GM12874 (cell line): ENCODE measurements at regions not wholly inside any gene's neighbourhood (a gene's known extent, or its start where the extent isn't known, plus 50 kb on each side); places are given as distances from the start of the nearest gene placed in this dataset.

Experiments
- TF ChIP-seq, protein P1 (sequence below): IDR thresholded peaks from 2 replicates; pipeline ENCODE4 v1.5.1; 2011; ENCODE audit warnings: low read depth, mild to moderate bottlenecking, control low read depth, low read length, moderate library complexity; ENCODE audit not compliant: insufficient read depth

DNA sequence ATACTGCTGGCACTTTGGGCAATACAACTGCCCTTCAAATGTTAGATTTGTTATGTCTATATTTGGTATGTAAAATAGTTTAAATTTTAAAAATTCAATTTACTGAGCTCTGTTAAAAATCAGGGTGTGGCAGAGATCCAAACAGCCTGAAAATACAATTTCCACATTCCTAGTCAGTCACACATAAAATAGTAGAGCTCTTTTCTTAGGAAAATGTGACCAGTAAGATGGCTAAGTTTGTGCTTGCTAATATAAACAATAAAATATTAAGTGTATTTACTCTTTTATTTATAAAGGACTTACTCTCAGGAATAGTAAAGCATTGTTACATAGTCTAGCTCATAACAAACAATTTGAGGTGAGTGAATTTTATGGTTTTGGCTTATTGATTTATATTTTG, 200.2 kb downstream of the DKK2 start:
- TF ChIP-seq, protein P1, sequence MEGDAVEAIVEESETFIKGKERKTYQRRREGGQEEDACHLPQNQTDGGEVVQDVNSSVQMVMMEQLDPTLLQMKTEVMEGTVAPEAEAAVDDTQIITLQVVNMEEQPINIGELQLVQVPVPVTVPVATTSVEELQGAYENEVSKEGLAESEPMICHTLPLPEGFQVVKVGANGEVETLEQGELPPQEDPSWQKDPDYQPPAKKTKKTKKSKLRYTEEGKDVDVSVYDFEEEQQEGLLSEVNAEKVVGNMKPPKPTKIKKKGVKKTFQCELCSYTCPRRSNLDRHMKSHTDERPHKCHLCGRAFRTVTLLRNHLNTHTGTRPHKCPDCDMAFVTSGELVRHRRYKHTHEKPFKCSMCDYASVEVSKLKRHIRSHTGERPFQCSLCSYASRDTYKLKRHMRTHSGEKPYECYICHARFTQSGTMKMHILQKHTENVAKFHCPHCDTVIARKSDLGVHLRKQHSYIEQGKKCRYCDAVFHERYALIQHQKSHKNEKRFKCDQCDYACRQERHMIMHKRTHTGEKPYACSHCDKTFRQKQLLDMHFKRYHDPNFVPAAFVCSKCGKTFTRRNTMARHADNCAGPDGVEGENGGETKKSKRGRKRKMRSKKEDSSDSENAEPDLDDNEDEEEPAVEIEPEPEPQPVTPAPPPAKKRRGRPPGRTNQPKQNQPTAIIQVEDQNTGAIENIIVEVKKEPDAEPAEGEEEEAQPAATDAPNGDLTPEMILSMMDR, result no peak

DNA sequence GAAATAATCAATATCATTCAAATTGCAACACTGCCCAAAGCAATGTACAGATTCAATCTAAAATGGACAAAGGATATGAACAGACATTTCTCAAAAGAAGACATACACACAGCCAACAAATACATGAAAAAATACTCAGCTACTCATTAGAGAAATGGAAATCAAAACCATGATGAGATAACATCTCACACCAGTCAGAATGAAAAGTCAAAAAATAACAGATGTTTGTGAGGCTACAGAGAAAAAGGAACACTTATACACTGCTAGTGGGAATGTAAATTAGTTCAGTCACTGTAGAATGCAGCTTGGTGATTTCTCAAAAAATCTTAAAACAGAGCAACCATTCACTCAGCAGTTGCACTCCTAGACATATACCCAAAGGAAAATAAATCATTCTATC, 205.2 kb downstream of the DKK2 start:
- TF ChIP-seq, protein P1, result no peak

DNA sequence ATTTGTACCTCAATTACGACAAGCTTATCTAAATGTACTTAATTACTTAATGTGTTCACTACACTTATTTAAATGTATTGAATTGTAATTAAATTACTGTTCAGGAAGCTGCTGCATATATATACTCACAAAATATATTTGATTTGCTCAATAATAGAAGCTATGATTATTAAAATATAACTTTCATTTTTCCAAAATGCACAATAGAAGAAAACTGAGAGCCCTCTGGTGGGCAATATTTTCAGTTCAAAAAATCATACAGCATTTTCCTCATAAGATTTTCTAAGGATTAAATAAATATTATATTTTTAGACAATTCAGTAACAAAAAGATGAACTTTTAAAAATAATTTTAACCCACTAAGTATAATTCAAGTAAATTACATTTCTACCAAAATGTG, 217.3 kb downstream of the DKK2 start:
- TF ChIP-seq, protein P1, result no peak

DNA sequence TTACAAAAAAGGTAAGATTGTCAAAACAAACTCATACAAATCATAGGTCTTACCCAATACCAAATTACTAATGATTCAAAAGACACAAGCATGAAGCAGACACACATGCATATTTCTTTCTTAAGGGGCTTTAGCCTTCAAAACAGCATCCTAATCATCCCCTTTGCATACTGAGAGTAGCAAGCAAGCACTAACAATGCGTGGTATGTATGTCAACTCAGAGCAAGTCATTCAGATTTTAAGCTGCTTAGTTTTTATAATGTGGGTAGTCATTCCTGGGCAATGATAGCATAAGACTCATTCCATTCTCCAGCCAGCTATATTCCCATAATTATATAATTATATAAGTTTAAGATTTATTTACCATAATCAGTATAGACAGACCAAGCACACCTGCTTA, 219.6 kb downstream of the DKK2 start:
- TF ChIP-seq, protein P1, result no peak

DNA sequence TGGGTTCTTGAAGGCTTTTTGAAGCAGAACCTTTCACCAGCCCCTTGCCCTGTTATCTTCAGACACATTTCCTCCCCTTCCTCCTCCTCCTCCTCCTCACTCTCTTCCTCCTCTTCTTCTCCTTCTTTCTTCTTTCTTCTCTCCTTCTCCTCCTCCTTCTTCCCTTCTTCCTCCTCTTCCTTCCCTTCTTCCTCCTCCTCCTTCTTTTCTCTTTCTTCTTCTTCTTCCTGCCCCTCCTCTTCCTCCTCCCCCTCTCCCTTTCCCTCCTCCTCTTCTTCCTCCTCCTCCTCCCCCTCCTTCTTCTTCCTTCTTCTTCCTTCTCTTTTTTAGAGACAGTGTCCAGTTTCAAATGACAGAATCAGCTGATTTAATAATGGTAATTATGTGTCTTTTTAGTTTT, 226.0 kb downstream of the DKK2 start:
- TF ChIP-seq, protein P1, result no peak

DNA sequence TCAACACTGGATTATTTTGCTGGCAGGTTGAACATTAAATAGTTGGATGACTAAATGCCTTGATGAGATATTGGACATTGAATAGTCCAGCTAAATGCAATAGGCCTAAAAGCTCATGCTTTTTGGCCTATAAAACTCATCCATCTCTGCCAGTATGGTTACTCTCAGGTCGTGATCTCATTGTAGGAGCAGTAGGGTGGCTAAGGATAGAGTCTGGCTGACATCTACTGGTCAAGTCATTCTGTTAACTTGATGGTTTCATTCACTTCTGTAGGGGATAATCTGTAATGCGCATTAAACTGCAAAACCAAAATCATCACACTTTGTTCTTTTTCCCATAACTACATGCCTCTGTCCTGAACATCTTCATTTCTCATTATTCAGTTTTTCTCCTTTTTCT, 227.0 kb downstream of the DKK2 start:
- TF ChIP-seq, protein P1, result no peak; the same call in 1 of the 2 replicates

DNA sequence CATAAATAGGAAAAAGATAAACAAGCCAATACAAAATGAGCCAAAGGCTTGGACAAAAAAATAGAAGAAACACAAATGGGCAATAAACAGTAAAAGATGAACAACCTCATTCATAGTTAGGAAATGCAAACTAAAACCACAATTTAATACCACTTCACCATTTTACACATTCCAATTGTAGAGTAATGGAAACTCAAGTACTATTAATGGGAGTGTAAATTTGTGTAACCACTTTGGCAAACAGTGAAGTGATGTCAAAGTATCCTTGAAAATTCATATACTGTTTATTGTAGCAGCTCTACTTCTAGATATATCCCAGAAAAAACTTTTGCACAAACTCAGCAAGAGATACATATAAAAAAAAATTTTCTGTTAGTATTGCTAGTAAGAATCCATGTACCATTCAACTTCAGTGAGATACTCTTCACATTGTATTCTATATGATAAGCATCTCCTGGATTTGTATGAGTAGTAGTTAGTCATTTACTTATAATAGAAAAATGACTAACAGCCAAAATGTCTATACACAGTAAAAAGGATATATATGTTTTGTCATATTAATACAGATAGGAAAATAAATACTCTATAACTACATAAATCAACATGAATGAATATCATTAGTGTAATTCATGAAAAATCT, 229.8 kb downstream of the DKK2 start:
- TF ChIP-seq, protein P1, result no peak
